ENCODE measurements at regions not wholly inside any gene's neighbourhood (a gene's known extent, or its start where the extent isn't known, plus 50 kb on each side); places are given as distances from the start of the nearest gene placed in this dataset.
A peak's percentile ranks its signal among the peaks of the same experiment; 100 is the strongest.

- Histone ChIP-seq H3K27ac (replicated peaks) (no peak overlapping the region), H3K4me3 (replicated peaks; ENCODE audit: insufficient read depth, low read length) (no peak overlapping the region), H3K27me3 (ENCODE audit: insufficient read depth, poor library complexity, severe bottlenecking) (no peaks in the 10 kb centered on the region)
- no peak for DNase-seq (ENCODE audit: low read depth in 1 of 2, low spot score in 1 of 2)
- no peak for TF ChIP-seq SPI1 (IDR thresholded peaks at IDR 0.05; ENCODE audit: borderline replicate concordance, low read depth)
Observed at GRCh38 chr5:31137676-31138075, 55.8 kb upstream of the CDH6 start.

GRCh38 chr5:31135542-31135941, 57.9 kb upstream of the CDH6 start:
- DNase-seq (ENCODE audit: low read depth in 1 of 2, low spot score in 1 of 2), result no peak
- no peak for TF ChIP-seq POLR2AphosphoS5 (IDR thresholded peaks at IDR 0.05; ENCODE audit: low read depth)
- TF ChIP-seq GABPA (IDR thresholded peaks at IDR 0.05; ENCODE audit: low read depth), result no peak
- TF ChIP-seq SPI1 (IDR thresholded peaks at IDR 0.05; ENCODE audit: borderline replicate concordance, low read depth), result no peak
- no peak for TF ChIP-seq REST (IDR thresholded peaks at IDR 0.05; ENCODE audit: insufficient replicate concordance, low read depth)
- TF ChIP-seq CTCF (IDR thresholded peaks at IDR 0.05; ENCODE audit: insufficient read depth, low read length), result no peak
- H3K27ac ChIP-seq (replicated peaks), result no peak overlapping the region
- H3K4me3 ChIP-seq (replicated peaks; ENCODE audit: insufficient read depth, low read length), result no peak overlapping the region
- H3K27me3 ChIP-seq (ENCODE audit: insufficient read depth, poor library complexity, severe bottlenecking), result no peaks in the 10 kb centered on the region

GRCh38 chr5:31133488-31133887, 60.0 kb upstream of the CDH6 start:
- TF ChIP-seq SPI1 (IDR thresholded peaks at IDR 0.05; ENCODE audit: borderline replicate concordance, low read depth) (peak; percentile 19; the same call in 1 of the 2 replicates), POLR2AphosphoS5 (IDR thresholded peaks at IDR 0.05; ENCODE audit: low read depth) (no peak)
- Histone ChIP-seq H3K4me3 (replicated peaks; ENCODE audit: insufficient read depth, low read length) (no peak overlapping the region), H3K27ac (replicated peaks) (no peak overlapping the region), H3K27me3 (ENCODE audit: insufficient read depth, poor library complexity, severe bottlenecking) (no peaks in the 10 kb centered on the region)
- peak in 1 of 2 experiments; percentile 3 for DNase-seq (ENCODE audit: low read depth in 1 of 2, low spot score in 1 of 2)

GRCh38 chr5:31131381-31131891, 62.0 kb upstream of the CDH6 start:
- Histone ChIP-seq H3K27me3 (ENCODE audit: insufficient read depth, poor library complexity, severe bottlenecking) (no peaks in the 10 kb centered on the region), H3K27ac (replicated peaks) (no peak overlapping the region), H3K4me3 (replicated peaks; ENCODE audit: insufficient read depth, low read length) (no peak overlapping the region)
- TF ChIP-seq GABPA (IDR thresholded peaks at IDR 0.05; ENCODE audit: low read depth), result no peak
- TF ChIP-seq SPI1 (IDR thresholded peaks at IDR 0.05; ENCODE audit: borderline replicate concordance, low read depth), result no peak
- no peak for TF ChIP-seq REST (IDR thresholded peaks at IDR 0.05; ENCODE audit: insufficient replicate concordance, low read depth)
- TF ChIP-seq CTCF (IDR thresholded peaks at IDR 0.05; ENCODE audit: insufficient read depth, low read length), result no peak
- no peak for TF ChIP-seq POLR2AphosphoS5 (IDR thresholded peaks at IDR 0.05; ENCODE audit: low read depth)
- DNase-seq (ENCODE audit: low read depth in 1 of 2, low spot score in 1 of 2), result no peak

- TF ChIP-seq REST (IDR thresholded peaks at IDR 0.05; ENCODE audit: insufficient replicate concordance, low read depth) (no peak), SPI1 (IDR thresholded peaks at IDR 0.05; ENCODE audit: borderline replicate concordance, low read depth) (no peak), CTCF (IDR thresholded peaks at IDR 0.05; ENCODE audit: insufficient read depth, low read length) (no peak), POLR2AphosphoS5 (IDR thresholded peaks at IDR 0.05; ENCODE audit: low read depth) (no peak), GABPA (IDR thresholded peaks at IDR 0.05; ENCODE audit: low read depth) (no peak)
- Histone ChIP-seq H3K4me3 (replicated peaks; ENCODE audit: insufficient read depth, low read length) (no peak overlapping the region), H3K27me3 (ENCODE audit: insufficient read depth, poor library complexity, severe bottlenecking) (no peaks in the 10 kb centered on the region), H3K27ac (replicated peaks) (no peak overlapping the region)
- DNase-seq (ENCODE audit: low read depth in 1 of 2, low spot score in 1 of 2), result no peak
Observed at GRCh38 chr5:31130676-31131075, 62.8 kb upstream of the CDH6 start.

Measured in HL-60 (cell line).